HEK293 (cell line): ENCODE measurements at regions not wholly inside any gene's neighbourhood (a gene's known extent, or its start where the extent isn't known, plus 50 kb on each side); places are given as distances from the start of the nearest gene placed in this dataset.
A peak's percentile ranks its signal among the peaks of the same experiment; 100 is the strongest.

Source experiments
- BCL11B ChIP-seq: fragments of 450-650 bp; formaldehyde crosslinking; IDR thresholded peaks from 2 replicates; pipeline ENCODE4 v1.5.1; 2016; ENCODE audit warnings: low read depth, missing biosample characterization, missing genetic modification characterization
- BCL6B ChIP-seq: fragments of 450-650 bp; formaldehyde crosslinking; IDR thresholded peaks from 2 replicates; pipeline ENCODE4 v1.5.1; 2017; ENCODE audit warnings: missing biosample characterization, missing genetic modification characterization
- KLF10 ChIP-seq: fragments of 450-650 bp; IDR thresholded peaks from 2 replicates; pipeline ENCODE4 v1.5.1; 2018; ENCODE audit warnings: missing biosample characterization, mild to moderate bottlenecking, missing genetic modification characterization
- KLF17 ChIP-seq: fragments of 450-650 bp; formaldehyde crosslinking; IDR thresholded peaks from 2 replicates; pipeline ENCODE4 v1.5.1; 2016; ENCODE audit warnings: missing biosample characterization, missing genetic modification characterization
- OSR2 ChIP-seq: fragments of 450-650 bp; formaldehyde crosslinking; IDR thresholded peaks from 2 replicates; pipeline ENCODE4 v1.5.1; 2016; ENCODE audit warnings: missing biosample characterization, missing genetic modification characterization
- OVOL3 ChIP-seq: fragments of 450-650 bp; formaldehyde crosslinking; IDR thresholded peaks from 2 replicates; pipeline ENCODE4 v1.5.1; 2016; ENCODE audit warnings: missing biosample characterization, missing genetic modification characterization
- REST ChIP-seq: fragments of 450-650 bp; formaldehyde crosslinking; IDR thresholded peaks from 2 replicates; pipeline ENCODE4 v1.5.1; 2016; ENCODE audit warnings: missing biosample characterization, missing genetic modification characterization
- SP7 ChIP-seq: fragments of 450-650 bp; formaldehyde crosslinking; IDR thresholded peaks from 2 replicates; pipeline ENCODE4 v1.5.1; 2016; ENCODE audit warnings: missing biosample characterization, missing genetic modification characterization
- TCF7L2 ChIP-seq: IDR thresholded peaks from 2 replicates; pipeline ENCODE4 v1.6.1; 2011; ENCODE audit warnings: low read depth, mild to moderate bottlenecking, inconsistent platforms, low read length, moderate library complexity, borderline replicate concordance
- TSHZ1 ChIP-seq: fragments of 450-650 bp; formaldehyde crosslinking; IDR thresholded peaks from 2 replicates; pipeline ENCODE4 v1.5.1; 2016; ENCODE audit warnings: missing biosample characterization, missing genetic modification characterization, borderline replicate concordance
- ZBTB17 ChIP-seq: fragments of 450-650 bp; formaldehyde crosslinking; IDR thresholded peaks from 2 replicates; pipeline ENCODE4 v1.5.1; 2016; ENCODE audit warnings: missing biosample characterization, missing genetic modification characterization
- ZBTB7A ChIP-seq: fragments of 450-650 bp; formaldehyde crosslinking; IDR thresholded peaks from 2 replicates; pipeline ENCODE4 v1.5.1; 2016; ENCODE audit warnings: low read depth, missing biosample characterization, missing genetic modification characterization
- ZBTB8A ChIP-seq: fragments of 450-650 bp; formaldehyde crosslinking; IDR thresholded peaks from 2 replicates; pipeline ENCODE4 v1.5.1; 2016; ENCODE audit warnings: missing biosample characterization, missing genetic modification characterization
- ZFHX2 ChIP-seq: fragments of 450-650 bp; formaldehyde crosslinking; conservative IDR thresholded peaks from 2 replicates; pipeline ENCODE4 v1.5.1; 2016; ENCODE audit warnings: missing biosample characterization, missing genetic modification characterization
- ZFP37 ChIP-seq: fragments of 450-650 bp; formaldehyde crosslinking; IDR thresholded peaks from 2 replicates; pipeline ENCODE4 v1.5.1; 2016; ENCODE audit warnings: missing biosample characterization, missing genetic modification characterization
- ZNF114 ChIP-seq: fragments of 450-650 bp; formaldehyde crosslinking; IDR thresholded peaks from 2 replicates; pipeline ENCODE4 v1.5.0; 2017; ENCODE audit warnings: missing biosample characterization, missing genetic modification characterization
- ZNF132 ChIP-seq: fragments of 450-650 bp; formaldehyde crosslinking; IDR thresholded peaks from 2 replicates; pipeline ENCODE4 v1.5.1; 2017; ENCODE audit warnings: missing biosample characterization, missing genetic modification characterization, borderline replicate concordance
- ZNF155 ChIP-seq: fragments of 450-650 bp; formaldehyde crosslinking; IDR thresholded peaks from 2 replicates; pipeline ENCODE4 v1.5.1; 2016; ENCODE audit warnings: missing biosample characterization, missing genetic modification characterization
- ZNF16 ChIP-seq: fragments of 450-650 bp; formaldehyde crosslinking; IDR thresholded peaks from 2 replicates; pipeline ENCODE4 v1.5.1; 2016; ENCODE audit warnings: low read depth, missing biosample characterization, missing genetic modification characterization
- ZNF175 ChIP-seq: fragments of 450-650 bp; formaldehyde crosslinking; IDR thresholded peaks from 2 replicates; pipeline ENCODE4 v1.5.1; 2016; ENCODE audit warnings: missing biosample characterization, missing genetic modification characterization
- ZNF221 ChIP-seq: fragments of 450-650 bp; formaldehyde crosslinking; IDR thresholded peaks from 2 replicates; pipeline ENCODE4 v1.5.1; 2017; ENCODE audit warnings: missing biosample characterization, missing genetic modification characterization, borderline replicate concordance
- ZNF335 ChIP-seq: fragments of 450-650 bp; formaldehyde crosslinking; conservative IDR thresholded peaks from 2 replicates; pipeline ENCODE4 v1.5.1; 2016; ENCODE audit warnings: missing biosample characterization, missing genetic modification characterization
- ZNF362 ChIP-seq: fragments of 450-650 bp; formaldehyde crosslinking; IDR thresholded peaks from 2 replicates; pipeline ENCODE4 v1.5.1; 2016; ENCODE audit warnings: missing biosample characterization, missing genetic modification characterization
- ZNF501 ChIP-seq: fragments of 450-650 bp; formaldehyde crosslinking; IDR thresholded peaks from 2 replicates; pipeline ENCODE4 v1.5.1; 2016; ENCODE audit warnings: missing biosample characterization, missing genetic modification characterization
- ZNF530 ChIP-seq: fragments of 450-650 bp; formaldehyde crosslinking; IDR thresholded peaks from 2 replicates; pipeline ENCODE4 v1.5.1; 2016; ENCODE audit warnings: low read depth, missing biosample characterization, missing genetic modification characterization
- ZNF561 ChIP-seq: fragments of 450-650 bp; IDR thresholded peaks from 2 replicates; pipeline ENCODE4 v1.5.1; 2018; ENCODE audit warnings: missing biosample characterization, missing genetic modification characterization, borderline replicate concordance
- ZNF623 ChIP-seq: fragments of 450-650 bp; formaldehyde crosslinking; IDR thresholded peaks from 2 replicates; pipeline ENCODE4 v1.5.1; 2016; ENCODE audit warnings: missing biosample characterization, missing genetic modification characterization
- ZNF624 ChIP-seq: fragments of 450-650 bp; formaldehyde crosslinking; IDR thresholded peaks from 2 replicates; pipeline ENCODE4 v1.5.1; 2017; ENCODE audit warnings: missing biosample characterization, missing genetic modification characterization
- ZNF658 ChIP-seq: fragments of 450-650 bp; formaldehyde crosslinking; IDR thresholded peaks from 2 replicates; pipeline ENCODE4; 2016; ENCODE audit warnings: missing biosample characterization, missing genetic modification characterization
- ZNF830 ChIP-seq: fragments of 450-650 bp; IDR thresholded peaks from 2 replicates; pipeline ENCODE4 v1.5.0; 2018; ENCODE audit warnings: missing biosample characterization, missing genetic modification characterization, low read depth, mild to moderate bottlenecking, moderate library complexity

- peak; percentile 58 for TF ChIP-seq SP7
- no peak for TF ChIP-seq TCF7L2
- TF ChIP-seq ZNF114, result no peak
- 0 out of 2 replicates have a peak, but pooled peaks have one; percentile 10 for TF ChIP-seq TSHZ1 (tag by site-specific recombination)
- no peak for TF ChIP-seq ZBTB8A (tag by site-specific recombination)
- TF ChIP-seq ZNF561 (tag by site-specific recombination), result 0 out of 2 replicates have a peak, but pooled peaks have one; percentile 21
- TF ChIP-seq ZFHX2 (tag by site-specific recombination), result peak; percentile 72
- TF ChIP-seq ZNF335 (tag by site-specific recombination), result peak; percentile 77
- no peak for TF ChIP-seq ZNF16 (tag by site-specific recombination)
- TF ChIP-seq ZNF155 (tag by site-specific recombination), result no peak
- TF ChIP-seq ZBTB17, result peak; percentile 81
- TF ChIP-seq ZNF624 (tag by site-specific recombination), result no peak
- TF ChIP-seq ZBTB7A (tag by site-specific recombination), result no peak
- no peak for TF ChIP-seq ZNF362 (tag by site-specific recombination)
- no peak for TF ChIP-seq BCL6B (tag by site-specific recombination)
- TF ChIP-seq ZNF658 (tag by site-specific recombination), result no peak
- peak; percentile 75 for TF ChIP-seq REST (tag by site-specific recombination)
- TF ChIP-seq ZNF221 (tag by site-specific recombination), result no peak
- TF ChIP-seq BCL11B (tag by site-specific recombination), result no peak
- 0 out of 2 replicates have a peak, but pooled peaks have one; percentile 7 for TF ChIP-seq ZNF623 (tag by site-specific recombination)
- no peak for TF ChIP-seq ZNF530
- TF ChIP-seq ZNF830, result no peak
- TF ChIP-seq ZFP37 (tag by site-specific recombination), result 0 out of 2 replicates have a peak, but pooled peaks have one; percentile 63
- no peak for TF ChIP-seq ZNF175 (tag by site-specific recombination)
- TF ChIP-seq OSR2, result peak; percentile 46
- 0 out of 2 replicates have a peak, but pooled peaks have one; percentile 51 for TF ChIP-seq KLF17
- no peak for TF ChIP-seq KLF10 (tag by site-specific recombination)
- TF ChIP-seq OVOL3 (tag by site-specific recombination), result no peak
- no peak for TF ChIP-seq ZNF132
- TF ChIP-seq ZNF501 (tag by site-specific recombination), result 0 out of 2 replicates have a peak, but pooled peaks have one; percentile 29
These were observed 65.2 kb upstream of the LMO1 start (continued) for GRCh38 chr11:8328848-8329330.
